SJCRH30 (cell line): ENCODE measurements at regions not wholly inside any gene's neighbourhood (a gene's known extent, or its start where the extent isn't known, plus 50 kb on each side); places are given as distances from the start of the nearest gene placed in this dataset.
"Not testable (repeated sequence)": the region's sequence is repeated elsewhere in the genome, so short reads cannot be mapped to it uniquely, and the experiment has no call there.

Source experiments
- DNase-seq, 2 experiments: peaks; one replicate each; pipeline ENCODE4 v3.0.0-alpha.2; 2015 to 2020
- H3K27ac ChIP-seq: fragments of 250-450 bp; sonication (Bioruptor Pico); 2 replicates; pipeline ENCODE4 v1.5.1; 2020; ENCODE audit warnings: mild to moderate bottlenecking, moderate library complexity
- H3K27me3 ChIP-seq: fragments of 250-450 bp; sonication (Bioruptor Pico); 2 replicates; pipeline ENCODE4 v1.5.1; 2020; ENCODE audit warnings: mild to moderate bottlenecking, moderate library complexity
- H3K36me3 ChIP-seq: fragments of 250-450 bp; sonication (Bioruptor Pico); 2 replicates; pipeline ENCODE4 v1.5.1; 2020; ENCODE audit warnings: mild to moderate bottlenecking, moderate library complexity
- H3K4me1 ChIP-seq: fragments of 250-450 bp; sonication (Bioruptor Pico); 2 replicates; pipeline ENCODE4 v1.5.1; 2020; ENCODE audit warnings: mild to moderate bottlenecking, moderate library complexity
- H3K4me3 ChIP-seq: fragments of 250-450 bp; sonication (Bioruptor Pico); 2 replicates; pipeline ENCODE4 v1.5.1; 2020; ENCODE audit warnings: mild to moderate bottlenecking, moderate library complexity
- H3K9me3 ChIP-seq: fragments of 250-450 bp; sonication (Bioruptor Pico); replicated peaks from 2 replicates; pipeline ENCODE4 v1.5.1; 2020; ENCODE audit warnings: mild to moderate bottlenecking, moderate library complexity

DNA sequence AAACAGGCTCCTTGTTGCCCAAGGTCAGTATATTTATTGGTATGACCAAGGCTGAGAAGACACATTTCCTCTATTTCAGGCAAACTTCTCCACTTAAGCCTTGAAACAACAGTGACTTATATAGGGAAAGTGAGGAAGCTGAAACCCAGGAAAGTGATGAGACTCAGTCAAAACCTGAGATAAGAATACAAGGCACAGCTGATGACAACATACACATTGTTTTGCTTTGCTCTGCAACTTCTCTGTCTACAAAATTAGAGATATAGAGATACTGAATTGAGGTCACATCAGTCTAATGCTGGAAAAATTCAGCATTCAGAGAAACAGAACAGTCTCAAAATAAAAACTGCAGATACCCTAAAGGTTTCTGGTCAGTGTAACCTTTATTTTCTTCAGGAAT is 586.1 kb downstream of the DNAH5 start:
- H3K36me3 ChIP-seq = no peaks in the 10 kb centered on the region
- H3K27ac ChIP-seq = no peak overlapping the region
- no peak for DNase-seq
- no peaks in the 10 kb centered on the region for H3K9me3 ChIP-seq
- no peaks in the 10 kb centered on the region for H3K27me3 ChIP-seq
- H3K4me1 ChIP-seq = no peaks in the 10 kb centered on the region
- H3K4me3 ChIP-seq = no peak overlapping the region

DNA sequence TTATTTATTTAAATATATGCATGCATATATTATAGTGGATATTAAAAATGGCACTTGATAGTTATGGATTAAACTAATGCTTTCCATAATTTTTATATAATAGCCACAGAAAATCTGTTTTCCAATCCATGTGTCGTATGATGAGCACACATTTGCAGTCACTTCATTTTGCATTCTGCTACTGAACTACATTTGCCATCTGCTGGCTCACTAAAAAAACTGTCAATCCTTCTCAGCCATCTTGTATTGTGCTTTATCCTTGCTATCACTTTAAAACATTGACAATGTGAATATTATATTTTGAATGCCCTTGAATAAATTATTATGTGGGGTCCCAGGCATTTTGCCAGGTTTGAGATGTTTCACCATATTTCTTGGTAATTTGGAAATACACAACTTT is 586.6 kb downstream of the DNAH5 start:
- no peaks in the 10 kb centered on the region for H3K9me3 ChIP-seq
- no peak for DNase-seq
- H3K36me3 ChIP-seq = no peaks in the 10 kb centered on the region
- no peaks in the 10 kb centered on the region for H3K27me3 ChIP-seq
- no peaks in the 10 kb centered on the region for H3K4me1 ChIP-seq
- no peak overlapping the region for H3K4me3 ChIP-seq
- H3K27ac ChIP-seq = no peak overlapping the region

DNA sequence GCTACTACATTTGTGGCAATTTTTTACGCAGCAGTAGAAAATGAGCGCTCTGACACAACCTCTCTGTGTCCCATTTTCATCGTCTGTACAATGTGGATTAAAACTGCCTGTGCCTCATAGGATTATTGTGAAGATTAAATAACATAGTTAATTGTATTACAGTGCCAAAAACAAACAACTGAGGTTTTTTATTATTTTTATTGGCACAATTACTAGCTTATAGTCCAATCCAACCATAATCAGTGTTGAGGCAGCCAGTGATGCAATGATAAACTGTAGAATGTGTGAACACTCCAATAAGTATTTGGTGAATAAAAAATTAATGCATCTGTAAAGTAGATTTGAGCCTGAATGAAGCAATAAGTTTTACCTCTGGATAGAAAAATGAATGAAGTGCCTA is 588.3 kb downstream of the DNAH5 start:
- no peak overlapping the region for H3K4me3 ChIP-seq

DNA sequence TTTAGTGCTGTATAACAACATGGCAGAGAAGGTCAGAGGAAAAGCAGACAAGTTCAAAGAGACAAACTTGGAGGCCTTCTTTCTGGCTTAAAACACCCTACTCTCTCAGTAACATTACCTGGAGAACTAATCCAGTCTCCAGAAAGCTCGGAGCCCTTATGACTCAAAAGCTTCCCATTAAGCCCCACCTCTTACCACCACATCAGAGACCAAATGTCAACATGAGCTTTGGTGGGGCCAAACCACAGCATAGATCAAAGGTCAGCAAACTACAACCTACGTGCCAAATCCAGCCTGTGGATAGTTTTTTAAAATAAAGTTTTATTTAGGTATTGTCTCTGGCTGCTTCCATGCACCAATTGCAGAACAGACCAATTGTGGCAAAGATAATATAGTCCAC is 589.9 kb downstream of the DNAH5 start:
- no peaks in the 10 kb centered on the region for H3K27me3 ChIP-seq
- no peaks in the 10 kb centered on the region for H3K9me3 ChIP-seq
- no peak overlapping the region for H3K4me3 ChIP-seq
- H3K36me3 ChIP-seq = no peaks in the 10 kb centered on the region
- DNase-seq = no peak
- H3K27ac ChIP-seq = no peak overlapping the region
- H3K4me1 ChIP-seq = no peaks in the 10 kb centered on the region

More for the DNA sequence above, 588.3 kb downstream of the DNAH5 start:
- Histone ChIP-seq H3K4me1 (no peaks in the 10 kb centered on the region), H3K36me3 (no peaks in the 10 kb centered on the region), H3K27me3 (no peaks in the 10 kb centered on the region), H3K27ac (no peak overlapping the region), H3K9me3 (no peaks in the 10 kb centered on the region)
- no peak for DNase-seq

DNA sequence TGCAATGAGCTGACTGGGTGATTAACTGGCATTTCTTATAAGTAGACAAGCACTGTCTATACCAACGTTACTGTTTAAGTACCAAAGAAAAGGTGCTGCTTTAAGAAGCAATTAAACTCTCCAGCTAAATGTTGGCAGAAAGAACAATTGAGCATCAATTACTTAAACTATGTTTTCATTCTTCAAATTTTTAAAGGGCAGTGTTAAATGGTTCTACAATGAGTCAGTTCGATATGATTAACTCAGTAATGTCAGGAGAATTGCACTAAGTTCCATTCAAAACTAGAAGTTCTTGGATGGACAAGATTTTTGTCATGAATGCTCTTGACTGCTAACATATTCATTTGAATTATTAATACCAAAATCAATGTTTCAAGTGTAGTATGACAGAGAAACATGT is 593.7 kb downstream of the DNAH5 start:
- Histone ChIP-seq H3K27ac (no peak overlapping the region), H3K9me3 (no peaks in the 10 kb centered on the region), H3K27me3 (no peaks in the 10 kb centered on the region), H3K36me3 (no peaks in the 10 kb centered on the region), H3K4me1 (no peaks in the 10 kb centered on the region), H3K4me3 (no peak overlapping the region)
- no peak for DNase-seq

DNA sequence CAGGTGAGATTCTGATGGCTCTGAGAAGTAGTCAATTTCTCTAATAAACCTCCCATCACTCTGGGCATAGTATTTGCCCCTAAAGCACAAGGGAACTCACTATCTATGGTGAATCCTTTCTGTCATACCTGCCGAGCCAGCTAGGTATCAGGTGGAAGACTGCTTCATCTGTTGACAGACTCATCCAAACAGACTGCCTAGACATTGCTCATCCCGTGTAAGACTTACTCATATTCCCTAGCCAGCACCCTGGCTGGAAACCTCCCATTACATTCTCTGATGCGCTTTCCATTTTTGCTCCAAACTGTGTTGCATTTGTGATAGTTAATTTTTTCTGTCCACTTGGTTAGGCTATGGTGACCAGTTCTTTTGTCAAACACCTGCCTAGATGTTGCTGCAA is 595.9 kb downstream of the DNAH5 start:
- H3K27ac ChIP-seq = no peak overlapping the region

DNA sequence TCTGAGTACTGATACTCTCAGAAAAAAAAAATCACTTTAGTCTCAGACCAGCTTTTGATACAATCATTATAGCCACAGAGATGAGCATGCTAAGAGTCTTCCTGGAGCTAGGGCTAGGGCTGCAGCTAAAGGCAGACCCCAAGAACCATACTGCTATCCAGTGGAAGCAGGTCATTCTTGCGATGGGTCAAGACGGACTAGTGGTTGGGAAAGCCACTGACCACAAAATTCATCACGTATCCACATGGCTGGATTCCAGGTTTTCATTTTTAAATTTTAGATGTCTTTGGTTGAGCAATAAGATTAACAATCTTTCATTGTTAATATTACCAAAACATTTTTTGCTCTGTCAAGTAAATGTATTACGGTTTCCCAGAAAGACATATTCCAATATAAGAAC is 598.1 kb downstream of the DNAH5 start:
- no peak overlapping the region for H3K27ac ChIP-seq
- H3K36me3 ChIP-seq = no peaks in the 10 kb centered on the region
- H3K4me1 ChIP-seq = no peaks in the 10 kb centered on the region
- DNase-seq = no peak
- no peaks in the 10 kb centered on the region for H3K27me3 ChIP-seq
- no peak overlapping the region for H3K4me3 ChIP-seq
- no peaks in the 10 kb centered on the region for H3K9me3 ChIP-seq

More for the DNA sequence above, 595.9 kb downstream of the DNAH5 start:
- Histone ChIP-seq H3K36me3 (no peaks in the 10 kb centered on the region), H3K9me3 (no peaks in the 10 kb centered on the region), H3K4me3 (no peak overlapping the region), H3K27me3 (no peaks in the 10 kb centered on the region), H3K4me1 (no peaks in the 10 kb centered on the region)
- DNase-seq = no peak

DNA sequence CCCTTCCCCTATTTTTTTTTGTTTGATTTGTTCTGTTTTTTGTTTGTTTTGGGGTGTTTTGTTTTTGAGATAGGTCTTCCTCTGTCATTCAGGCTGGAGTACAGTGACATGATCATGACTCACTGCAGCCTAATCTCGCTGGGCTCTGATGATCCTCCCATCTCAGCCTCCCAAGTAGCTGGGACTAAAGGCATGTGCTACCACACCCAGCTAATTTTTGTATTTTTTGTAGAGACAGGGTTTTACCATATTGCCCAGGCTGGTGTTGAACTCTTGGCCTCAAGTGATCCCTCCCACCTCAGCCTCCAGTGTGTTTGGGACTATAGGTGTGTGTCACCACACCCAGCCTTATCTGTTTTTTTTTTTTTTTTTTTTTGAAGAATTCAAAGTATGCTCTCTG is 605.4 kb downstream of the DNAH5 start:
- Histone ChIP-seq H3K9me3 (no peaks in the 10 kb centered on the region), H3K36me3 (no peaks in the 10 kb centered on the region), H3K27me3 (no peaks in the 10 kb centered on the region), H3K4me3 (no peak overlapping the region), H3K4me1 (no peaks in the 10 kb centered on the region), H3K27ac (no peak overlapping the region)
- no peak for DNase-seq

DNA sequence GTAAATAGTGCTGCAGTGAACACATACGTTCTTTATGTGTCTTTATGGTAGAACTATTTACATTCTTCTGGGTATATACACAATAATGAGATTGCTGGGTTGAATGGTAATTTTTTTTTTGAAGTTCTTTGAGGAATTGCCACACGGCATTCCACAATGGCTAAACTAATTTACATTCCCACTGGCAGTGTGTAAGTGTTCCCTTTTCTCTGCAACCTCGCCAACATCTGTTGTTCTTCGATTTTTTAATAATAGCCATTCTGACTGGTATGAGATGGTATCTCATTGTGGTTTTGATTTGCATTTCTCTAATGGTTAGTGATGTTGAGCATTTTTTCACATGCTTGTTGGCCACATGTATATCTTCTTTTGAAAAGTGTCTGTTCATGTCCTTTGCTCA is 609.5 kb downstream of the DNAH5 start:
- not testable (repeated sequence) for H3K4me1 ChIP-seq, H3K9me3 ChIP-seq, H3K4me3 ChIP-seq, H3K27ac ChIP-seq, DNase-seq, H3K36me3 ChIP-seq, H3K27me3 ChIP-seq

DNA sequence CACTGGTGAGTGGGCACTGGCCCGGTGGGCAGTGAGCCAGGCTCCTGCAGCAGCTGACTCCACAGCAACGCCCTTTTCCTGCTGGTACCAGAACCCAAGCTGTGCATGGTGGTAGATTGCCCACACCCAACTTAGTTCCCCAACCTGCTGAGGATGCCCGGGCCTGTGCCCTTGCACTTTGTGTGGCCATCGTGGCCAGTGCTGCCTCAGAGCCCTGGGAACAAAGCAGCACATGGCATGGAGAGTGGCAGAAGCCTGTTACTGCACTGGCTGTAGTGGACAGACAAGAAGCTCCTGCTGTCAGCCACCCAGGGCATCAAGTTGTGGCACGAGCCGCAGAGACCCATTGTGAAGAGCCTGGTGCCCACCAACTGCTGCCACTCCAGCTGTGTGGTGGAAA is 612.9 kb downstream of the DNAH5 start:
- Histone ChIP-seq H3K4me3 (no peak overlapping the region), H3K27ac (no peak overlapping the region), H3K27me3 (no peaks in the 10 kb centered on the region), H3K36me3 (no peaks in the 10 kb centered on the region), H3K9me3 (no peaks in the 10 kb centered on the region), H3K4me1 (no peaks in the 10 kb centered on the region)
- DNase-seq = no peak

DNA sequence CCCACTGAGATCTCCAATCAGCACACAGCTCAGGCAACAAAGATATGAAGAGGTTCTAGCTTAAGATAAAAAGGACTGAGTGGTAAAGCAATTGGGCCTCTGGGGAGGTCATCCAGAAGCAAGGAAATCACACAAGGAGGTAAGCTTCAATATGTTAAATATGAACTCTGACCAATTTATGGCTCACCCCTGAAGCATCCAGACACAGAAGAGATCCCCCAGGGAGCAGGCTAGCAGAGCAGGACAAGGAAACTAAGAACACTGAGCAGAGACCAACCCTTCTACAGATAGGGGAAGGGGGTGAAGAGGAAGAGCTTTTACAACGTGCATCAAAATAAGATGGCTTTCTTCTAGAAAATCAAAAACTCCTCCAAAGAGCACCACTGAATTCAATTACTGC is 616.2 kb downstream of the DNAH5 start:
- Histone ChIP-seq H3K9me3 (no peaks in the 10 kb centered on the region), H3K27me3 (no peaks in the 10 kb centered on the region), H3K4me1 (no peaks in the 10 kb centered on the region), H3K4me3 (no peak overlapping the region), H3K27ac (no peak overlapping the region), H3K36me3 (no peaks in the 10 kb centered on the region)
- no peak for DNase-seq

DNA sequence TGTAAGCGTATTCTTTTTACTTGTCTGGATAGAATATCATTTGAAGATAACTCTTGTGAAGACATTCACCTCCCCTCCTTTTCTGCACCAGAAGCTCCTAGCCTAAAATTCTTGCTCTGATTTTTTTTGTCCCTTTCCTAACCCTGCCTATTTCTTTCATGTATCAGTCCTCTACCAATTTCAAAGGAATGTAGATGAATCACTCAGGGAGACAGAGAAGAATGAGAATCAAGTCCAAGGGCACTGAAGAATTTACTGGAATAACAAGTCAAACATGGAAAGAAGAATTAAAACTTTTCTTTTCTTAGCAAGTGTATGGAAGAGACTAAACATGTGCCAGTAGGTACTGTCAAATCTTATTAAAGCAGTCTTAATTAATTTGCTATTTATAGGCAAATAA is 618.7 kb downstream of the DNAH5 start:
- no peak for DNase-seq
- no peaks in the 10 kb centered on the region for H3K36me3 ChIP-seq
- H3K4me3 ChIP-seq = no peak overlapping the region
- H3K27me3 ChIP-seq = no peaks in the 10 kb centered on the region
- H3K9me3 ChIP-seq = no peaks in the 10 kb centered on the region
- H3K4me1 ChIP-seq = no peaks in the 10 kb centered on the region
- no peak overlapping the region for H3K27ac ChIP-seq

DNA sequence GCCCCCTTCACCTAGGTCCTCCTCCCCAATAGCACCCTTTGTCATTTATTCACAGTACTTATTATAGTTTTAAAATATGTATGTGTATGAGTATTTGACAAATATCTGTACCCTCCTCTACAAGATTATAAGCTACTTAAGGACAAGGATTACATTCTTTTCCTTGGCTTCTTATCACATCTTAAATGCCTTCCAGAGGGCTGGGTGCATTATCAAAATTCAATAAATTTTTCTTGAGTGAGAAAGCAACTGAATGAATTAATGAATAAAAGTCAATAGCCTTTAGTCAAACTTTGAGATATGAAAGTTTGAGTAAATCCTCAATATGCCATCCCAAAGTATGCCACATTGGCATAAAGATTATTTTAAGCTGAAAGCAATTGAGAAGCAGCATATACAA is 621.7 kb downstream of the DNAH5 start:
- no peak overlapping the region for H3K27ac ChIP-seq

DNA sequence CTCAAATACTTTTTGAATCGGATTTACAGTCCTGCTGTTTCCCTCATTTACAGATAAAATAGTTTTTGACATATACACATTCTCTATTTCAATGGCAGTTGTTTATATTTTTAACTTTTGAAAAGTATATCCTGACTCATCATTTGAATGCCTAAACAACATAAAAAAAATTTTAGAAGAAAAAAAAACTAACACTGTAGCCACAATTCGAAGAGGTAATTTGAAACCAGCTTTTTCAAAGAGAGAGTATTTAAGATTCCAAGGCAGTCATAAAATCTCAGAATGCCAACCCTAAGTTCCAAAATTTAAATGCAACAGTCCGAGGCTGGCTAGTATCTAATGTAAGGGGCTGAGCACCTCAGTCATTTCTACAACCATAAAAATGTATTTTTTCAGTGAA is 626.8 kb downstream of the DNAH5 start:
- Histone ChIP-seq H3K4me3 (no peak overlapping the region), H3K36me3 (no peaks in the 10 kb centered on the region)
- no peak for DNase-seq

More for the DNA sequence above, 621.7 kb downstream of the DNAH5 start:
- Histone ChIP-seq H3K4me3 (no peak overlapping the region), H3K9me3 (no peaks in the 10 kb centered on the region), H3K4me1 (no peaks in the 10 kb centered on the region), H3K27me3 (no peaks in the 10 kb centered on the region), H3K36me3 (no peaks in the 10 kb centered on the region)
- DNase-seq = no peak

DNA sequence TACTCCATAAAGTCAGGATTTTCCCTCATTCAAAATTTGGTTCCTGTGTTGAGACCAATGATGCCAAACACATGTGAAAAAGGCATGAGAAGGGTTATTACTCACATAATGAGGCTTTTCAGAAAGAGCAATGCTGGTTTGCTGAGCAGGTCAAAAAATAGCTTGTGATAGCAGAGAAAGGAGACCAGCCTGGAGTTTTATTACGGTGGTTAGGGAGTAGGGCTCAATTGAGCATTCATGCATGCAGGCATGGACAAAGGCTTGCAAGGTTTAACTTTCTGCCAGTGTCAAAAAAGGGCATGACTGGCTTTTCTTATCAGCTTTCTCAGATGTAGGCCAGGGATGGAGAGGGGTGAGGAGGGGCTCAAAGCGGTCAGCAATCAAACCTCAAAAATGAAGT is 628.3 kb downstream of the DNAH5 start:
- Histone ChIP-seq H3K4me3 (no peak overlapping the region), H3K9me3 (no peaks in the 10 kb centered on the region), H3K36me3 (no peaks in the 10 kb centered on the region), H3K27me3 (no peaks in the 10 kb centered on the region), H3K27ac (no peak overlapping the region), H3K4me1 (no peaks in the 10 kb centered on the region)
- DNase-seq = no peak

More for the DNA sequence above, 626.8 kb downstream of the DNAH5 start:
- Histone ChIP-seq H3K4me1 (no peaks in the 10 kb centered on the region), H3K27me3 (no peaks in the 10 kb centered on the region), H3K27ac (no peak overlapping the region), H3K9me3 (no peaks in the 10 kb centered on the region)

DNA sequence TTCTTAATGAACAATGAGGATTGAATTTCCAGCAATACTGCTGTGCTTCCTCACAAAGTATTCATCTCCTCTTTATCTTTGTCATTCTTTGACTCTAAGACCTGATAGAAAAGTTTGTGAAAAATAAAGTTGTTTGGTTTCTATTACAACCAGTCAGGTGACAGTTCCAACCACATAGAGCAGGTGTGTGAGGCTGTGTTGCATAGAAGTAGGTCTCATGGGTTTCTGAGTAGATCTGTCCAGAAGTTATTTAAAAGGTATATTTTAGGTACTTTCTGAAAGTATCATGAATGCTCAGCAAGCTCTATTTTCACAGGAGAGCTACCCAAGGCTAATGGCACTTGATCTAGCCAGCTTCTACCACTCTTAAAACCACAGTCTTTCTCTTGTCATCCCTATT is 637.0 kb downstream of the DNAH5 start:
- no peaks in the 10 kb centered on the region for H3K27me3 ChIP-seq
- no peaks in the 10 kb centered on the region for H3K36me3 ChIP-seq
- H3K4me3 ChIP-seq = no peak overlapping the region
- no peak for DNase-seq
- no peaks in the 10 kb centered on the region for H3K4me1 ChIP-seq
- H3K27ac ChIP-seq = no peak overlapping the region
- no peaks in the 10 kb centered on the region for H3K9me3 ChIP-seq

DNA sequence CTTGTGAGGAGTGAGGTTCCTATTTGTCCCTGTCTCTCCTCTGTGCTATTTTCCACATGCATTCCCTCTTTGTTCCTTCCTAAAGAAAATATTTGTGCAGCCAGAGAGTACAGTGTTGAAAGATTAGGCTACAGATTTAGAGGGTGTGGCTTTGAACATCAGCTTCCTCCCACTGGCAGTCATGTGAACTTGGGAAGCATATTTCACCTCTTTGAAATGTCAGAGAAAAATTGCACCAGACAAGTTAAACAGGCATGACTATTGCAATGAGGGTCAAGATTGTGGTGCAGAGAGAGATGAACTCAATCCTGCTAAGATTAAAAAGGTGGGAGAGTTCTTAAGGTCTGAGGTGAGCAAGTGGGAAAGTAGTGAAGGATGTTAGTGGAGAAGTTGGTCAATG is 641.0 kb downstream of the DNAH5 start:
- DNase-seq = no peak
- H3K4me1 ChIP-seq = no peaks in the 10 kb centered on the region
- H3K36me3 ChIP-seq = no peaks in the 10 kb centered on the region
- H3K9me3 ChIP-seq = no peaks in the 10 kb centered on the region
- H3K4me3 ChIP-seq = no peak overlapping the region
- no peak overlapping the region for H3K27ac ChIP-seq
- H3K27me3 ChIP-seq = no peaks in the 10 kb centered on the region
